ENCODE measurements at regions not wholly inside any gene's neighbourhood (a gene's known extent, or its start where the extent isn't known, plus 50 kb on each side); places are given as distances from the start of the nearest gene placed in this dataset.

DNA sequence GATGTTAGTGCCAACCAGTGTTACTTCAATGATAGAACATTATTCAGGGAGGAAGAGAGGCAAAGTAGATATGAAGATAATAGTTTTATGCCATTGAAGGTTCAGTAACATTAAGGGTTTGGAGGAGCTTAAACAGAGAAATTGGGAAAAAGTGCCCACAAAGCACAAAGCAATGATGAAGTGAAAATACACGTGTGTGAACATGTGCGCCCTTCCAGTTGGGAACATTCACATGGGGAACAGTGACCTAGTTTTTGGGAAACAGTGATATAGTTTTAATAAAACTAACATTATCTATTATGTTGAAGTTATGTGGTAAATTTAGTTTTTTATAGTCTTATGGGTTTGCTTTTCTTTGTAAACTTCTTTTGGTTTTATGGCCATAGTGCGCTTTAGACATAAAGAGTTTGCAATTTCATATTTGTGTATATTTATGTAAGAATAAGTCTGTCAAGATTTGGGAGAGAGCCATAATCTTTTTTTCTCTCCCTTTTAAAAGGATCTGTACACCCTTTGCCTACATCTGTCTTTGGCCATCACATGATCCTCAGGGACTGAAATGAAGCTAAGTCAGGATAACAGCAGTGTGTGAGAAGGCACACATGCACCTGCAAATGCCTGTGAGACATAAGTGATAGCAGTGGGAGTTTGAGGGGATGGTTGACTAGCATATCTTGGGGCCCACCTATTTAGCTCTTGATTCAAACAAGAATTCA, 450.3 kb upstream of the THRB start:
- DNase-seq, result no peak

DNA sequence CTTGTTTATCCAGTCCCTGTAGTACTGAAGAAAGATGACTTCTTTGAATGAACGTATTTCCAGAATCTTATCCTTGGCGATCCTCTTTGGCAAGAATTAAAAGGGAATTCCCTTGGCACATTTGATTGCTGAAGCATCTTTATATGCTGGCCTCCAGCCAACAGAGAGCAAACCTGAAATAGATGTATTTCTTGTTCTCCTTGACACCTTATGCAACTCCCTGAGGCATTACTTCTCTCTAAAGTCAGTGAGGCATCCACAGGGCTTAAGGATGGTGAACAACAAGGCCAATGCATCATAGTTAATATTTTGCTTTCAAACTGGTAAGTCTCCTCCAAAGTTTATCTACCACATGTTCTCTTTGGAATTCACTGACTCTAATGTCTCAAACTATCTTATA, 450.9 kb upstream of the THRB start:
- no peak for DNase-seq

DNA sequence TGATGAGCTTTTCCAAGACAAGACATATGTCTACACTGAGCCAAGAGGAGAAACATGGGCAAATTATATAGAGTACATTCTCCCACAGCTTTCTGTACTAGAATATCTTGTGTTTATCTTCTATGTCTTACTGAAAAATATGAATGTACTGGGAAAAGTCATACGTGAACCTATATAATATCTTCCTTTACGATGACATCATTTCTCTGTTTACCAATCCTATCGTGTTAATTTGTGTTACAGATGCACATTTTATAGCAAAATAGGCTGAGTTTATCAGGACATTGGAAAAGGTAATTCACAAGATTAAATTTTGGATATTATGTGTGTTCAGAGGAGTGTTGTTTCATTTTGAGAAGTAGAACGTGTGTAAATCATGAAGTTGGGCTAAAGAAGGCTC, 452.5 kb upstream of the THRB start:
- DNase-seq, result no peak

DNA sequence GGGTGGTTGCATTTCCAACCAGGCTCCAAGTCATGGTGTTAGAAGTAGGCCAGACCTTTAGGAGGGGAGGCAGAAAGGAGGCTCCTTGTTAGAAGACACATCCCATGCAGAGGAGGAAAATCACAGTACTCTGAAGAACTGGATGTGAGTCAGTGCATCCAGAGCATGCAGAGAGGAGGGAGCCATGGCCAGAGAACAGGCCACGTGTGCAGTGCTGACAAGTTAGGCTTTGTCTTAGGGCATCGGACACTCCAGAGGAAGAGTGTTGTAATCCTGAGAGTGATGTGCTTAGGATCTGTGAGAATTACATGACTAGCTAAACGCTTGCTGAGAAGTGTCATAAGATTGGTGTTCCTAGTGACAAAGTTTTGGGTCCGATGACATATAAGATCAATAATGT, 456.5 kb upstream of the THRB start:
- DNase-seq, result no peak

DNA sequence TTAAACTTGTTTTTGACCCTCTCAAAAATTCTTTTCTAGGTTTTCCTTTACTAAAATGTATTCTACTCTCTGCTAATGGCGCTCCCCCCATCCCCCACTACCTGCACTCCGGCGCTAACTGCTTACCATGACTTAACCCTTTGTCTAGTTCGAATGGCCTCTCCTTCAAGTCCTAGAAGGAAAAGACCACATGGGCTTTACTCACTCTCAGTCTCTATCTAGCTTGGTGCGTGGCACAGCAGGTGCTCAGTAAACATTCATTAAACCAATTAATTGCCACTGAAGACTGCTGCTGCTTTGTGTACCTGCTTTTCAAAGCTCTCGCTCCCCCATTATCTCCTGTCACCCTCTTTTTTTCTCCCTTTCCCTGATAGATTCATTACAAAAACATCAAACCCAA, 457.7 kb upstream of the THRB start:
- no peak for DNase-seq

DNA sequence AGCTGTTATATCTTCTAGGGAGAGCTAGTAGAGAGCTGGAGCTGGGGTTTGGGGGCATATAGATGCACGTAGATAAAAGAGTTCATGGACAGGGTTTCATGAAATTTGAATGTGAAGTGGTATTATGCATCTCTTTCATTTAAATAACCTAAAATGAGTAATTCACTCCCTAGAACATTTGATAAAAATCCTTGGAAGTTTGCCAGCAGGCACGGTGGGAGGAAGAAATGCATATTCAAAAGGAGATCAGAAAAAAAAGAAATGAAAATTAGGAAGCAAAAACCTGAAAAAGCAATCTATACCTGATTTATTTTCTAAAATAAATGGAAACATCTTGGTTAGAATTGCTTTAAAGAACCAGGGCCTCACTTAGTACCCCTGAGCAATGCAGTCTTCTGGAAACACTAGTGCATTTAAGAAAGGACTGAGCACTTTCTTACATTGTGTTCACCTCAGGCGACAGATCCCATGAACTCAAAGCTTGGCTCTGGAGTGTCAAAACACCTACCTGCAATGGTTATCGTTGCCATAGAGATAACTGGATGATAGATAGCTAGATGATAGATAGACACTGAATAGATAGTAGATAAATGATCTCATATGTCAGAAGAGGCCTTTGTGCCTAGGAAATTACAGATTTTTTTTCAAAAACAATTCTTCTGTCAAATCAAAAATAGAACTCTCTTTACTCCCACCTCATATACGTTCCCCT, 458.6 kb upstream of the THRB start:
- DNase-seq, result no peak

DNA sequence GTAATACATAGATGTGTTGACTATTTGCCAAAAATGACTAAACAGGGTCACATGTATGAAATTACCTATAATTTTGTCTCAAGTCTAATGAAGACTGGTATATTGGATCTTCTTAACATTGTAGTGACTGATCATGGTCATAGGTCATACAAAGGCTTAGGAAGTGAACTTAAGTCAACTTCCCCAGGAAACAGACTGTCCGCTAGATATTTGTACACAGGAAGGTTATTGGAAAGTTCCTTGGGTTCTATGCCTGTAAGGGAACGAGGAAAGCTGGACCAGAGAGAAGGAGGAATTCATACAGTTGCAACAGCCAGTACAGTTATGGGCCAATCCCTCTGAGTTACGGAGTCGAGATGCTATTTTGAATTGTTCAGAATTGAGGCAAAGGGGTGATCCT, 462.0 kb upstream of the THRB start:
- DNase-seq, result no peak

DNA sequence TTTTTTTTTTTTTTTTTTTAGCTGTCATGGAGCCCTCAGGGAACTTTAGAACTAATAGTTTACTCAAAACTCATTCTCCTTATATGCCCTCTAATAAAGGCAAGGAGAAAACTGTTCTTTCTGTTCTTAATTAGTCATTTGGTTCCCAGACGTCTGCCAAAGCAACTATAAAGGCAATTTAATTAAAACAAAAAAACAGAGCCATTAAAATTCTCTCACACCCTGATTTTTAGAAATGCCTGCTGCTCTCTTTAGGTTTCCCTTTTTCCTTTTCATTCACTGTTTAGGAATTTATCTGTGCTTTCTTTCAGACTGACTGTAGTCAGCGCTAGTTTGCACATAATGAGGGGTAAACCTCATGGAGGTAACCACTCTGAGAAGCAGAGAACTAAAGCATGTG, 463.6 kb upstream of the THRB start:
- DNase-seq, result no peak

DNA sequence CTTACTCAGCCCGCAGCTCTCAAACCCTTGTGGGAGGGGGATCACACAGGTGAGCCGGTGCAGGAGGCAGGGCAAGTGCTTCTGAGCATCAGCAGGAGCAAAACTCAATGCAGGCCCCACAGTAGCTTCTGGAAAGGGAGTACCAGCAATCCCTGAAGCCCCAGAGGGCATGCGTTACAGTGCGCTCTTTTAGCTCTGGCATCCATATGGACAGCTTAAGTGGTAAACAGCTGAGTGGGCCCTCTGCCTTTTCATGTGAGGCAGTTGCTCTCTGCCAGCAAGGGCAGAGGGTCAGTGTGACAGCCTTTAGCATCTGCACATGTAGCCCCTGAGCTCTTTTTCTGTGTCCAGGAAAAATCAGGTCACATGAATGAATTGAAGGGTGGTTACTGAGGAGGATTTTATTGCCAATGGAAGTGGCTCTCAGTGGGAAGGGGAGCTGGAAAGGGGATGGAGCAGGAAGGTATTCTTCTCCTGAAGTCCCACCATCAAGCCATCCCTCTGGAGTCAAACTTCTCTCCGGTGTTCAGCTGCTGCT, 464.3 kb upstream of the THRB start:
- no peak for DNase-seq

DNA sequence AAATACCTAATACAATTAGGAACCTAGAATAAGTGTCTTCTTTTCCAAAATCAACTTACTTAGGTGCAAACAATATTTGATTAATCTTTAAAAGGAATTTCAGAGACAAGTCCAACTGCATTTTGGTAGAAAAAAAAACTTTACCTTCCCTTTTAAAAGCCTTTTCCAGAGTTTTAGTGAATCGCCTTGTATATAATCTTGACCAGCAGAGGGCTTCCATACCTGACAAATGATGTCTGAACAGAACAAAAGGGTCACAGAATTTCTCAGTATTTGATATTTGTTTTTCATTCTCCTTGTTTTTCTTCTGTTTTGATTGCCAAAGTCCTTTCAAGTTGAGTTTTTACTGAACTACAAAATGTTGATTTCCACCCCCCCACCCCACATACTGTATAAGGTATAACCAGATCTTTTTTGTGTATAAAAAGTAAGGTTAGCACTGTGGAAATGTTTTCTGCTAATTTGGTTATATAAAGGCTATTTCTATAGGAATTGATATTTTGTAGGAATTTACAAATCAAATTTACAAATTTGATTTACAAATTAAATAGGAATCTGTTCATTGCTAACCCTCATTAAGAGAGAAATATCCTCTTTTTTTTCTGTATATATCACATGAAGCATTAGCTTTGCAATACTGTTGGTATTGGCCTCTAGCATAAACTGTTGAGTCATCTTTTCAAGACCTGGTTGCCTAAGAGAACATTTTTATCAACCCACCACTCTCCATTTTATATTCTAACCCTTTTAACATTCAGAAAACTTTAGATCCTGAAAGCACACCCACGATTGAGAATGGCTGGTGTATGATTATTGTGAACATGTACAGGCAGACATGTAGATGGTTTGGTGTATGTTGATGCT, 464.1 kb upstream of the RARB start:
- no peak for DNase-seq

DNA sequence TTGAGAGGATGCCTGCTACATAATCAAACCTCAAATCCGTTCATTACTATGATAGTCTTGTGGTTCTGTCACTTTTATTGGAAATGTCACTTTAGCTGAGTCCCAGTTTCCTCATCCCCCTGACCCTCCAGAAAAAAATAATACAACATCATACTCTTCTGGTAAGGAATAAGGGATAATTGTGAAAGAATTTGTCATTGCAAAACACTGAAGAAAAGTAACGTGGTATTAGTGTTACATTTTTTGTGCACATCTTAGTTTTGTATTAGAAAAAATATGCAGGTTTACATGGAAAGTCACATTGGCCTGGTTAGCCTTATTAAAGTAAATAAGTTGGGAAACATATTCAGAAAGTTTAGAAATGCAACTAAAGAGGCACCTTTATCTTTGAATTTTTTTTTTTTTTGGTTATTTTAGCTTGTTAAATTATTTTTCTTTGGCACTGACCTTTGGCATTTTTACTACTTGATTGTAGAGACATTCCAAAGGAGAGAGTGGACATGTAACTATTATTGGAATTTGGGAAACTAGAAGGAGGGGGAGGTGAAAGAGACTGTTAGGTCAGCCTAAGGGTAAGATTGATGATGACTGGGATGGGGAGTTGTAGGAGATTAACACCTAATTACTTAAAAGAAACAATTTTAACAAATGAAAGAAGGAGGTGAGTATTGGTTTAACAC, 462.2 kb upstream of the RARB start:
- DNase-seq, result no peak

DNA sequence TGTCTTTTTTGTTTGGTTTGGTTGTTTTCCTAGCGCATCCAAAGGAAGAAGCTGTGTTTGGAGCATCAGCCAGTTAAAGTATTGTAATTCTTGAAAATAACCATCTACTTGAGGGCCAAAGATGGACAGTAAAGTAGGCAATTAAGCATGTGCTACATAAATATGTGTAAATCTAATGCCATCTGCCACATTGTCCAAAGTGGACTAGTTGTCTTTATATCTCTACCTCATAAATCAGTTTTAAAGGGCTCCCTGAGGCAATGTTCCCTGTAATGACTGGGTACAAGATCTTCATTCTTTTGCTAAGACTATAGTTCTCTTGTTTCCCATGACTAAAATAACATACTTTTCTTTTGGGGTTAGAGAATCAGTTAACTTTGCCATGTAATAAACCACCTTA, 460.0 kb upstream of the RARB start:
- no peak for DNase-seq

DNA sequence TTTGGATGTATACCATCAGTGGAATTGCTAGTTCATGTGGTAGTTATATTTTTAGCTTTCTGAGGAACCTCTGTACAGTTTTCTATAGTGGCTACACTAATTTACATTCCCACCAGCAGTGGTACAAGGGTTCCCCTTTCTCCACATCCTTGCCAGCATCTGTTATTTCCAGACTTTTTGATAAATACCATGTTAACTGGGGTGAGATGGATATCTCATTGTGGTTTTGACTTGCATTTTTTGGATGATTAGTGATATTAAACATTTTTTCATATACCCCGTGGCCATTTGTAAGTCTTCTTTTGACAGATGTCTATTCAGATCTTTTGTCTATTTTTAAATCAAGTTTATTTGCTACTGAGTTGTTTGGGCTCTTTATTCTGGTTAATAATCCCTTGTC, 455.6 kb upstream of the RARB start:
- no peak for DNase-seq

DNA sequence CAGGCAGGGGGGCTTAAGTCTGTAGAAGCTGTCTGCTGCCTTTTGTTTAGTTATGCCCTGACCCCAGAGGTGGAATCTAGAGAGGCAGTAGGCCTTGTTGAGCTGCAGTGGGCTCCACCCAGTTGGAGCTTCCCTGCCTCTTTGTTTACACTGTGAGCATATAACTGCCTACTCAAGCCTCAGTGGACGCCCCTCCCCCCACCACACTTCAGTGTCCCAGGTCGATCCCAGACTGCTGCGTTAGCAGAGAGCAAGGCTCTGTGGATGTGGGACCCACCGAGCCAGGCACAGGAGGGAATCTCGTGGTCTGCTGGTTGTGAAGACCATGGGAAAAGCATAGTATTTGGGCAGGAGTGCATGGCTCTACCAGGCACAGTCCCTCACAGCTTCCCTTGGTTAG, 446.8 kb upstream of the RARB start:
- no peak for DNase-seq

DNA sequence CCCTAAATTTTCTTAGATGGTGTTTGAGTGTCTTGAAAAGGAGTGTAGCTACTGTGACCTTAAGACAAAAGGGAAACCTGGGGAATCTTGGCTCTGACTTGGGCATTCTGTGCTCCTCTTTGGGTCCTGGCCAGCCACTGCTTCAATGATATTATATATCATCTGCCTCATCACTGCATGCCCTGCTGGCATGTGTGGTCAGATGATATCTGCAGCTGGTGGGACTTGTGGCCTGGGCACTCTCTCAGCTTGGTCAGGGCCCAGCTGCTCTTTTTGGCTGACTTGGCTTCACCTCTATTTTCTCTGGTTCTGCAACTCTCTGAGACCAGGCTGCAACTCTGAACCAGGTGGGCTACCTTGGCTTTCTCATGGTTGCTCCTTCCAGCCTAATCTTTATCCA, 446.1 kb upstream of the RARB start:
- DNase-seq, result no peak

DNA sequence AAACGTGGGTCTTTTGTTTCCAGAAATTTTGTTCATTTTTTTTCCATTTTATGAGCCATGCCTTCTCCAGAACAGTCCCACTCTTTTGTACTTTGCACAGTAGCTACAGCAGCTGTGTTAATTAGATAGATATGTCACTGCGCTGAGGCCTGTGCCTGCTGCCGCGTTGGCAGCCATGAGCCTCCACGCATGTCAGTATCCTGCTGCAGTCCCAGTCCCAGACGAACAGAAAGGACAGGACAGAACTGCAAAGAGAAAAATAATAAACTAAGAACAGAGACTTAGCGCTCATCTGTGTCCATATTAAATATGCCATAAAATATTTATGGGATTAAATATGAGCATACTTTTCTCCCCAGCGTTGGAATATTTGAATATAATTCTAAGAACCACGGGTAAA, 442.4 kb upstream of the RARB start:
- DNase-seq, result no peak

DNA sequence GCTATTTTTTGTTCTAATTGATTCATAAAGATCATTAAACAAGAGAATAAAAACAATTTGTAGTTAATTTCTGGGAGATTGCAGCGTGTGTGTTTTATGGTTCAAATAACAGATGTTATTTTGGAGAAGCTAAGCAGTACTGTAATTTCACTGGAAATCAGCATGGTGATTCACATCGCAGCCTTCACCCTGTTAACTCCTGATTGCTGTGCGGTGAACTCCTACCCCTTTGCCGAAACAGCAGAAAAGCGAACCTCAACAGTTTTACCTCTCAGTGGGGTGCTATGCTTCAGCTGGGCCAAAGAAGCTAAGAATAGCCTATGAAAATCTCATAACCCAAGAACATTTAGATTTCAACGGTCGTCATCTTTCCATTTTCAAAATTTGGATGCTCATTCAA, 441.5 kb upstream of the RARB start:
- DNase-seq, result no peak

DNA sequence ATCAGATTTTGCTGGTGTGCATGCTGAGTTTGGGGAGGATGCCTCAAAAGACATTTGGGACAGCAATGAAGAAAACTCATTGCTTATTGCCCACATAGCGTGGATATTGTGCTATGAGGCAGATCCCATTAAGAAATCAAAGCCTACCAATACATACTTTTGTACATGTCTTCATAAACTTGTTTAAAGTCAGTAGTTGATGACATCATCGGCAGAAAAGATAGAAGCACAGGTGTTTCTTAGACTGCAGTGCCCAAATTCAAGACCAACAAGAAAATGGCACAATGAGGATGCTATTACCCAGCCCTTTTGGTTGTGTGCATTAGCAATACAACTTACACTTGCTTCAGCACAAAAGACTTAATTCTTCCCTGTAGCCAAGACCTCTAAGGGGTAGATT, 428.7 kb upstream of the RARB start:
- no peak for DNase-seq

DNA sequence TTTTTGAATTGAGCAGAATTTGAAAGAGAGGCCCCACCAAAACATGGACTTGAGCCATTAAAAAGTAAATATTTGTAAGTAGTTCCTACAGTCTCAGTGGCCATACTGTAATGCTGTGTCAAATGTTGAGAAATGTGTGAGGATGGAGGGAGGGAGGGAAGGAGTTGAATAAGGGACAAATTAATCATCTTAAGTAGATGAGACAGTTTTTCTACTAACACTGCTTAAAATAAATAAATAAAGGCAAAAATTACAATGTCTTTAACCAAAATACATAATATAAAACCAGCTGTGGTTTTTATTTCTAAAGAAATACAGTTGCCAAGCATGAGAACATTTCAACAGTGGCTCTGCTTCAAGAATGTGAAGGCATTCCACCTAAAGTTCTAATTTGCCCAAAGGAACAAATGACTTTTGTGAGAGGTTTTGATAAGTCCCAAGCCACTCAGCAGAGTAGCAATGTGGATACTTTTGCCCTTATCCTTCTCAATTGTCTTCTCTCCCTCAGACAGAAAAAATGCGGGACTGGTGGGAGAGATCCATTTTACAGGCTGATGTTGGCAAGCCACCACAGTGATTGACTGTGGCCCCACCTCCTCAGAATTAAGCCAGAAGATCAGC, 427.0 kb upstream of the RARB start:
- DNase-seq, result no peak

DNA sequence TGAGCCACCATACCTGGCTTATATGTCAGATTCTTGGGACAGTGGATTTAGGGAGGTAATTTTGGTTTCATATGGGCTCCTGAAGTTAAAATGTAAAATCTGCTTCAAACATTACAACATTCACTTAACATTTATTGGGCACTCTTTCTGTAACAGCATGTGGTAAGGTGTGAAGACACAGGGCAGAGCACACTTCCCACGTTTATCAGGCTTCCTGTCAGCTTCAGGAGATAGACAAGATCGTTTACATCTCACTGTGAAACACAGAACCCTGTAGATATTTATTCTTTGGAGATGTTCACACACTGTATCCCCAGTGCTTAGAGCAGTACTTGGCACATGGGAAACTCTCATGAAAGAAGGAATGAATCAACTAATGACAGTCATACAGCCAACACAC, 426.0 kb upstream of the RARB start:
- DNase-seq, result no peak

DNA sequence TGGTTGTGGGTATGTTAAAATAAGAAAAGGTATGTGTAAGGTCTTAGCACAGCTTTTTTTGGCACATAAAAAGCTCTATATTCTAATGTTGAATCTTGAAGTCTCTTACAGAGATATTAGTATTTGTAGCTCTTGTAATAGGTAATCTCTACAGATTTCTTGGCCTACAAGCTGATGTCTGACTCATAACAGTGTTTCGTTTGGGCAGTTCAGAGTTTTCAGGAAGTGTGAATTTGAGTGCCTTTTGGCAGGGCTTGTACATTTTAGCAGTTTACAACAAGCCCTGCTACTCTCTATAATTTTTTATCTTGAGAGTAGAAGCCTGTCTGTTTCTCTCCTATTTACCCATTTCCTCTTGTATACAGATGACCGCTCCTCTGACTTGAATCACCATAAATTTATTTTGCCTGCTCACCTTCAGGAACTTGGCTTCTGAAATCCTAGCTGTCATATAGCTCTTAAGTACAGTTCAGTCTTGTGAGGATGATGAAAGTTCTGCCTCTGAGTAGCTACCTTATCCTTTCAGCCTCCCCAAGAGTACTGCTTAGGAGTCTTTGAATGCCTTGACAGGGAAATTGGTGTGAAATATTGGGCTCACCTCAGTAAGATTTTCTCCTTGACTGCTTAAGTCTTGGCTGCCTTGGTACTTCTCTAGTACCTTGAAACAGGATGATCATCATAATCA, 419.9 kb upstream of the RARB start:
- no peak for DNase-seq

DNA sequence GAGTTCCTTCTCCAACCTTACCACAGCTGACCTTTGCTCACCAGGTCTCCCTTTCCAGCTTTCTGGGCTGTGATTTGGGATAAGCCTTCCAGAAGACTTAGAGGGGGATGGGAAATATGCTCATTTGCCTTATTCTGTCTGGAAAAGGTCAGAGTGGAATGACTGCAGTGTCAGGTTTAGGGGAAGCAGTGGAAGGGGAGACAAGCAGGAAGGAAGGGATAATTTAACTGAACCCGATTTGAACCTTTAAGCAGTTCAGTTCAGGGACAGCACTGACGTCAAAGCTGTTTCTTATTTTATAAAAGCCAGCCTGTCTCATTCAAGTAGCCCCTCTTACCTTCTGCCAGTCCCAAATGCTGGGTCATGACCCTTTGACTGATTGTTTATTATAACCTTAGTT, 418.4 kb upstream of the RARB start:
- DNase-seq, result no peak
